ENCODE measurements at regions not wholly inside any gene's neighbourhood (a gene's known extent, or its start where the extent isn't known, plus 50 kb on each side); places are given as distances from the start of the nearest gene placed in this dataset.

GRCh38 chr11:129307162-129307561, 68.5 kb upstream of the BARX2 start:
- no peak for DNase-seq (ENCODE audit: low read depth, low spot score)
- Histone ChIP-seq H3K9me3 (ENCODE audit: control insufficient read depth, insufficient read depth, low read depth, low read length) (no peaks in the 10 kb centered on the region), H3K27me3 (ENCODE audit: control insufficient read depth, insufficient read depth, low read length) (no peaks in the 10 kb centered on the region), H3K4me3 (ENCODE audit: low read depth in 2 of 2, low read length in 2 of 2) (no peak overlapping the region), H3K4me1 (ENCODE audit: control insufficient read depth, insufficient read depth, low read length) (no peaks in the 10 kb centered on the region), H3K27ac (ENCODE audit: low read length) (no peak overlapping the region), H3K36me3 (ENCODE audit: control insufficient read depth, insufficient read depth, low read length) (no peaks in the 10 kb centered on the region)
- TF ChIP-seq POLR2AphosphoS5 (IDR thresholded peaks at IDR 0.05; ENCODE audit: low read depth, low read length) (no peak), SIN3A (IDR thresholded peaks at IDR 0.05; ENCODE audit: borderline replicate concordance, insufficient read depth, low read depth, low read length) (no peak), TCF7L2 (IDR thresholded peaks at IDR 0.05; ENCODE audit: low read depth, low read length) (no peak)
- TF ChIP-seq, protein P1, sequence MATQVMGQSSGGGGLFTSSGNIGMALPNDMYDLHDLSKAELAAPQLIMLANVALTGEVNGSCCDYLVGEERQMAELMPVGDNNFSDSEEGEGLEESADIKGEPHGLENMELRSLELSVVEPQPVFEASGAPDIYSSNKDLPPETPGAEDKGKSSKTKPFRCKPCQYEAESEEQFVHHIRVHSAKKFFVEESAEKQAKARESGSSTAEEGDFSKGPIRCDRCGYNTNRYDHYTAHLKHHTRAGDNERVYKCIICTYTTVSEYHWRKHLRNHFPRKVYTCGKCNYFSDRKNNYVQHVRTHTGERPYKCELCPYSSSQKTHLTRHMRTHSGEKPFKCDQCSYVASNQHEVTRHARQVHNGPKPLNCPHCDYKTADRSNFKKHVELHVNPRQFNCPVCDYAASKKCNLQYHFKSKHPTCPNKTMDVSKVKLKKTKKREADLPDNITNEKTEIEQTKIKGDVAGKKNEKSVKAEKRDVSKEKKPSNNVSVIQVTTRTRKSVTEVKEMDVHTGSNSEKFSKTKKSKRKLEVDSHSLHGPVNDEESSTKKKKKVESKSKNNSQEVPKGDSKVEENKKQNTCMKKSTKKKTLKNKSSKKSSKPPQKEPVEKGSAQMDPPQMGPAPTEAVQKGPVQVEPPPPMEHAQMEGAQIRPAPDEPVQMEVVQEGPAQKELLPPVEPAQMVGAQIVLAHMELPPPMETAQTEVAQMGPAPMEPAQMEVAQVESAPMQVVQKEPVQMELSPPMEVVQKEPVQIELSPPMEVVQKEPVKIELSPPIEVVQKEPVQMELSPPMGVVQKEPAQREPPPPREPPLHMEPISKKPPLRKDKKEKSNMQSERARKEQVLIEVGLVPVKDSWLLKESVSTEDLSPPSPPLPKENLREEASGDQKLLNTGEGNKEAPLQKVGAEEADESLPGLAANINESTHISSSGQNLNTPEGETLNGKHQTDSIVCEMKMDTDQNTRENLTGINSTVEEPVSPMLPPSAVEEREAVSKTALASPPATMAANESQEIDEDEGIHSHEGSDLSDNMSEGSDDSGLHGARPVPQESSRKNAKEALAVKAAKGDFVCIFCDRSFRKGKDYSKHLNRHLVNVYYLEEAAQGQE (IDR thresholded peaks at IDR 0.05; ENCODE audit: insufficient read depth in 1 of 2, low read depth in 2 of 2, low read length in 1 of 2), result no peak
- TF ChIP-seq, protein P2, sequence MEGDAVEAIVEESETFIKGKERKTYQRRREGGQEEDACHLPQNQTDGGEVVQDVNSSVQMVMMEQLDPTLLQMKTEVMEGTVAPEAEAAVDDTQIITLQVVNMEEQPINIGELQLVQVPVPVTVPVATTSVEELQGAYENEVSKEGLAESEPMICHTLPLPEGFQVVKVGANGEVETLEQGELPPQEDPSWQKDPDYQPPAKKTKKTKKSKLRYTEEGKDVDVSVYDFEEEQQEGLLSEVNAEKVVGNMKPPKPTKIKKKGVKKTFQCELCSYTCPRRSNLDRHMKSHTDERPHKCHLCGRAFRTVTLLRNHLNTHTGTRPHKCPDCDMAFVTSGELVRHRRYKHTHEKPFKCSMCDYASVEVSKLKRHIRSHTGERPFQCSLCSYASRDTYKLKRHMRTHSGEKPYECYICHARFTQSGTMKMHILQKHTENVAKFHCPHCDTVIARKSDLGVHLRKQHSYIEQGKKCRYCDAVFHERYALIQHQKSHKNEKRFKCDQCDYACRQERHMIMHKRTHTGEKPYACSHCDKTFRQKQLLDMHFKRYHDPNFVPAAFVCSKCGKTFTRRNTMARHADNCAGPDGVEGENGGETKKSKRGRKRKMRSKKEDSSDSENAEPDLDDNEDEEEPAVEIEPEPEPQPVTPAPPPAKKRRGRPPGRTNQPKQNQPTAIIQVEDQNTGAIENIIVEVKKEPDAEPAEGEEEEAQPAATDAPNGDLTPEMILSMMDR (IDR thresholded peaks at IDR 0.05), result no peak
- BruUV-seq (replicated peaks), result no TSS peak
- intact Hi-C loops (cut with micrococcal nuclease; ENCODE audit: unreplicated experiment) (no loop called here), in situ Hi-C loops (cut with HindIII; ENCODE audit: low pct_unique_long_range_greater_than_20kb, low sequenced_read_pairs) (no loop called here)
- ChIA-PET POLR2A (no interaction called here), CTCF (no interaction called here)
- ATAC-seq, result no peak

DNA sequence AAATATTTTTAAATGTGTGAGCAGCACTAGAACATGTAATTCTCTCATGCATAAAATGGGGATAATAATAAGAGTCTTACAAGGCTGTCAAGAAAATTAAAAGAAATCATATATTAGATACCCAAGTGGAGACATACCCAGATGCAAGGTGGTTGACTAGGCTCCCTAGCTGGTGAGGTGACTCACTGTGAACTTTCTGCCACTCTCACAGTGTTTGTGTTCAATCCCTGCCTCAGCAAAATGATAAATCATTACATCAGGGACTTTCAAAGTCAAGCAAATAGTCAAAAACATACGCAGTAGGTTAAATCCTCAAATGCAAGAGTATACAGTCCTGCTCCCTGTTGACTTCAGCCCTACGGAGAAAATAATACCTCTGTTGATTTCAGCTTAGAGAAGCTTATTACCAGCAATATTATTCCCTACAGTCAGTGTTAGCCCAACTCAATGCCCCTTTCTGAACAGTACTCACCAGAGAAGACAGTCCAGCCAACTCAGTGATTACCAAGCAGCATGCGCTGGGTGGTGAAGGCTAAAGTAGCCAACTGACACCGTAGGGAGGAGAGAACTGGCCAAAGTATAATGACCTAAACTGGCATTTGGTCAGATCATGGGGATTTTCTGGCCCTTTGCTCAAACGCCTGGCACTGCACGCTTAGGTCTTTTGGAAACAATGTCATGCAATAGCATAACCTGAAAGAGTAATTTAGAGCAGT, 73.1 kb upstream of the BARX2 start:
- no peaks in the 10 kb centered on the region for H3K36me3 ChIP-seq (ENCODE audit: control insufficient read depth, insufficient read depth, low read length)
- POLR2A ChIA-PET, result no interaction called here
- no peaks in the 10 kb centered on the region for H3K9me3 ChIP-seq (ENCODE audit: control insufficient read depth, insufficient read depth, low read depth, low read length)
- no TSS peak for BruUV-seq (replicated peaks)
- intact Hi-C loops (cut with micrococcal nuclease; ENCODE audit: unreplicated experiment) (no loop called here), in situ Hi-C loops (cut with HindIII; ENCODE audit: low pct_unique_long_range_greater_than_20kb, low sequenced_read_pairs) (no loop called here)
- CTCF ChIA-PET, result no interaction called here
- H3K4me1 ChIP-seq (ENCODE audit: control insufficient read depth, insufficient read depth, low read length), result no peaks in the 10 kb centered on the region
- TF ChIP-seq, protein P1 (IDR thresholded peaks at IDR 0.05; ENCODE audit: insufficient read depth in 1 of 2, low read depth in 2 of 2, low read length in 1 of 2), result no peak
- TF ChIP-seq TCF7L2 (IDR thresholded peaks at IDR 0.05; ENCODE audit: low read depth, low read length) (no peak), SIN3A (IDR thresholded peaks at IDR 0.05; ENCODE audit: borderline replicate concordance, insufficient read depth, low read depth, low read length) (no peak)
- TF ChIP-seq, protein P2 (IDR thresholded peaks at IDR 0.05), result no peak
- H3K27me3 ChIP-seq (ENCODE audit: control insufficient read depth, insufficient read depth, low read length), result no peaks in the 10 kb centered on the region
- ATAC-seq, result no peak
- no peak overlapping the region for H3K27ac ChIP-seq (ENCODE audit: low read length)
- DNase-seq (ENCODE audit: low read depth, low spot score), result no peak
- no peak overlapping the region for H3K4me3 ChIP-seq (ENCODE audit: low read depth in 2 of 2, low read length in 2 of 2)
